Muscle of back (tissue), 3 donors: ENCODE measurements at regions not wholly inside any gene's neighbourhood (a gene's known extent, or its start where the extent isn't known, plus 50 kb on each side); places are given as distances from the start of the nearest gene placed in this dataset.
"Not testable (repeated sequence)": the region's sequence is repeated elsewhere in the genome, so short reads cannot be mapped to it uniquely, and the experiment has no call there.

Experiments used
- DNase-seq, 3 donors: peaks; one replicate each; pipeline versions ENCODE4 v3.0.0 to v3.0.0-alpha.2; 2013

DNA sequence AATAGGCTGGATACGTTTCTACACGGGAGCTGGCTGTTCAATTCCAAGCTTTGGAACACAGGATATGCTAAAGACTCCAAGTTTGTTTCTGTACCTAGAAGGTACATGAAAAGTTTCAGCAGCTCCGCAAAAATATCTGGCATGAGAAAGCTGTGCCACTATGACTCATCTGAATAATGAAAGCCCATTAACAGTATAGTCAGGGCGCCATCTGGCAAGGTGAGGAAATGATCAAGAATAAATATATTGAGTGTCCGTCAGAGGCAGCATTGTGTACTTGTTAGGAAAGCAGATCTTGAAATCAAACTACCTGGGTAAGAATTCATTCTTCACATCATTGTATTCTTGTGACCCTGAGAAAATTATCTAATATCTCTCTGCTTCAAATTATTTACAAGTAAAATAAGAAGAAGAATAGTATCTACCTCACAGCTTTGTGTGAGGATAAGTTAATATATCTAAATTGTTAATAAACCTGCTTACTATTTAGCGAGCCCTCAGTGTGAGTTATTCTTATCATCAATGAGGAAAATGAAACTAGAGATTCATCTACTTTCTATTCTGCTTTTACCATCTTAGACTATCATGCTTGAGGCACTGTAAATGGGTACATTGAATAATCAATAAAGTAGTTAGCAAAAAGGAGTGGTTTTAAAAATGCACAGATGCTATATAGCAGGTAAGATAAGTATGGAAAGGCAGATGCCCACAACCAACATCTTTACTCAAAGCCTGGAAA is 53.5 kb downstream of the FSCB start:
- no peak for DNase-seq

DNA sequence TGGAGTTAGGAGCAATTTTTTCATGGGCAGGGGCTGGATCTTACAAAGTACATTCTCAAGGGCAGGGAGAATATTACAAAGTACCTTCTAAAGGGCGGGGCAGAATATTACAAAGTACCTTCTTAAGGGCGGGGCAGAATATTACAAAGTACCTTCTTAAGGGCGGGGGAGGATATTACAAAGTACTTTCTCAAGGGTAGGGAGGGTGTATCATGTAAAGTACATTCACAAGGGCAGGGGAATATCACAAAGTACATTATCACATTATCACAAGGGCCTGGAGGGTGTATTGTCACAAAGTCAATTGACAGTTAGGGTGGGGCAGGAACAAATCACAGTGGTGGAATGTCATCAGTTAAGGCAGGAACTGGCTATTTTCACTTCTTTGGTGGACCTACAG is 56.9 kb downstream of the FSCB start:
- not testable (repeated sequence) for DNase-seq

DNA sequence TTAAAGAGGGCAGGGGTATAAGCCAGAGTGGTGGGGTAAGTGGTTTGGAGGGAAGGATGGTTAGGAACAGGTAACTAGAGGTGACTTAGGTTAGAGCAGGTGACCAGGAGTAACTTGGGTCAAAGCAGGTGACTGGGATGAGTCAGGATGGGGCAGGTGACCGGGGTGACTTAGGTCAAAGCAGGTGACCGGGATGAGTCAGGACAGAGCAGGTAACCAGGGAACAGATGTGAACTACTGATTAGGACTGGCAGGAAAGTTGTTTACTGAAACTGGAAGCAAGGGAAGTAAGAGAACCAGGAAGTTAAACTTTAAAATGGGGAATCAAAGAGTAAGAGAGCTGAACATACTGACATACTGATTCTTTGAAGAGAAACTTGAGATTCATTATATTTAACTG is 57.4 kb downstream of the FSCB start:
- no peak for DNase-seq

DNA sequence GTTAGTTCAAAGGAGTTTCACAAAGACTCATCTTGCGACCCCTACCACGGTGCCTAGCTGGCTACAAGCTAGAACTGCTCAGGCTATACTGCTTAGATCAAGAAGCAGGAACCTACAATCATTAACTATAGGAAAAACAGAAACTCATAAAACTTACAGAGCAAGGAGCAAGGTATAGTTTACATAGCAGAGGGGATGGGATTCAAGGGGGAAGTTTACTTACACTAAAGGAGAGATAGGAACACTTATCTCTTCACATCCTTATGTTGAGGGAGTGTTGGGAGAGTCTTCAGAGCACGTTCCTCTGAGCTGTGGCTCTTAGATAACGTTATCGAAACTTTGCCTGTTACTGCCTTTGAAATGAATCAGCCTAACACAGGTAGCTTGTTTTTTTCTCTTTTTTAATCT is 58.1 kb downstream of the FSCB start:
- DNase-seq, result no peak

DNA sequence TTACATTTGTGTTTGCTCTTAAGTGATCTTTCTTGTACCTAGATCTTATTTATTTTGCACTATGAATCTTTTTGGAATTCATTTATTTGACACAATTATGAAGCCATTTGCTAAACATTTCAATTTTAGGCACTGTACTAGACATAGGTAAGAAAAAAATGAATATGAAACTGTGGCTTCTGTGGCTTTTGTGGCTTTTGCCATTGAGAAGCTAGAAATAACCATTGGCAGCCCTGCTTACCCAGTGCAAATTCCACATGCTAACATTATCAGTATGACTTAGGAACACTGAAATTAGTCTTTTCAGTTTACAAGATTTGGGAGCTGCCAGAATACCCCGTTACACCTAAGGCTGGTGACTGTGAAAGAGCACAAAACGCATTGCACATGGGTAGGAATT is 60.1 kb downstream of the FSCB start:
- no peak for DNase-seq

DNA sequence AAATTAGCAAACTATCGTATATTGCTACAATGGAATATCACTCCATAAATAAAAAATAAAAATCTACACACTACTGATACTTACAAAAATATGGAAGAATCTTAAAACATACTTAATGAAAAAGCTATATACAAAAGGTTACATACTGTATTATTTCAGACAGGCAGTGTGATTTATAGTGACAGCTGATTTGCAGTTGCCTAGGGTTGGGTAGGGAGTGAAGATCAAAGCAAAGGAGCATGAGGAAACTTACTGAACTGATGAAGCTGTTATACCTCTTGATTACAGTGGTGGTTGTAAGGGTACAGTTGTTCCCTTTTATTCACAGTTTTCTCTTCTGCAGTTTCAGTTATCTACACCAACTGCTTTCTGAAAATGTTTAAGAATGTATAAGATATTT is 62.6 kb downstream of the FSCB start:
- no peak for DNase-seq

DNA sequence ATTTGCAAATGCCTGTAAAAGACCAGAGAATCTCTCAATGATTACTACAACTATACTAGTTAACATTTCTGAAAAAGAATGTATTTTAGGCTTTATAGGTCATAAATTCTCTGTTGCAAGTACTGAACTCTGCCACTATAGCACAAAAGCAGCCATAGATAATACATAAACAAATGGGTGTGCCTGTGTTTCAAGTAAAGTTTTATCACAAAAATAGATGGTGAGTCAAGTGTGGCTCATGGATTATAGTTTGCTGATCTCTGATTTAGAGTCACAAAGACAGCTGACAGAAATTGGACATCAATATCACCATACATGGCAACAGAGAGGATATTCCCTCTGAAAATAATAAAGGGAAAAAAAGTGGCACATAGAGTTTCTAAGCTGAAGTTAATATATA is 68.1 kb downstream of the FSCB start:
- no peak for DNase-seq

DNA sequence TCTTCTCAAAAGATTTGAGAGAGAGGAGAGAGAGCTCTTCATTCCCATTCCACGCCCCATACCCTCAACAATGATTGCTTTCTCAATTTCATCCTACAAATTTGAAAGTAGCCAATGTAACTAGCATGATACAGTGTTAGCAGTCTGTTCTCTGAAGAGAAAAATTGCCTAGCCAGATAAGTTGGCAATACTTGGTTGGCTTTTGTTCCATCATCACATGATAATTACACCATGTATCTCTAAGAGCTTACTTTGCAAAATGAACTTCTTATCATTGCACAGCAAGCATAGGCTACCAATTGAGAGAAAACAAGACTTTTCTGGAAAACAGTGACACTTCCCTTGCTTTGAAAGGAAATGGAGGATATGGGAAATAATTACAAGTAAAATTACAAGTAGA is 68.9 kb downstream of the FSCB start:
- no peak for DNase-seq

DNA sequence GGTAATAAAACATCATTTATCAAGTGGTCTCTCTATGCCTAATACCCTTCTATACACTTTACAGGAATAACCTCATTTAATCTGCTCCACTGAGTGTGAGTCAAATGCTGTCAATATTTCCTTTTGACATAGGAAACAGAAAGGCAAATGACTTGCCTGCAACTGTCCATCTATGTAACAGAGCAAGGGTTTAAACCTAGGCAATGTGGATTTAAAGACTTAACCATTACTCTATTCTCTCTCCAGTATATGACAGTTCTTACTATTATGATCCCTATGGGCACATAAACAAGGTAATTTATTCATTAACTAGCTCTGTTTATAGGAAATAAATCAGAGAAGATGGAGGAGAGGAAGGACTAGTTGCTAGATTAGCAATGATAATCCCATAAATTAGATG is 70.6 kb downstream of the FSCB start:
- no peak for DNase-seq

DNA sequence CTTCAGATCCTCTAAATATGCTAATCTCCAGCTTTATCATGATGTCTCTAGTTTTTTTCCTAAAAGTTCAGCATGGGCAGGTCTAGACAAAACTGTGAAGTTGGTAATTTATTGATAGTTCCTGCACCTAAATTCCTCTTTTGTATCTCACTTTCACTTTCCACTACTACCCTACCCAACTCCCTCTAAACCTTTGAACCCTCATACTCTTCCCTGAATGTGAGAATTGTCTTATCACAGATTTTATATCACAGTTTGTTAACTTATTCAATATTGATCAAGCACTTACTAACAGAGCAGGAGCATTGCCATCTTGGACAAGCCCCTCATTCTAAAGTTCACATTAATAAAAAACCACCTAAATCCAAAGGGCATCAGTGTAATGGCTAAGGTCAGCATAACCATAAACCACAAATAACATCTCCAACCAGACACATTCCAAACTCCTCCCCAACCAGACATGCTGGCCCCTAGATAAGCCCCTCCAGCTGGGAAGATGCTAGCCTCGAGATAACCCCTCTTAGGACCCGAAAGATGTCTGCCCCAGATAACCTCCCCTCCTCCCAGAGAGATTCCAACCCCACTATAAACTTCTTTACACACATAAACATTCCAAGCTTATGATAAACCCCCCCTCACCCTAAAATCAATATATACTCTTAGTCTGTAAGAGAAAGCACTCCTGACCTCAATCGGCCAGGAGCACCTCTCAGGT is 78.7 kb downstream of the FSCB start:
- DNase-seq, result no peak

DNA sequence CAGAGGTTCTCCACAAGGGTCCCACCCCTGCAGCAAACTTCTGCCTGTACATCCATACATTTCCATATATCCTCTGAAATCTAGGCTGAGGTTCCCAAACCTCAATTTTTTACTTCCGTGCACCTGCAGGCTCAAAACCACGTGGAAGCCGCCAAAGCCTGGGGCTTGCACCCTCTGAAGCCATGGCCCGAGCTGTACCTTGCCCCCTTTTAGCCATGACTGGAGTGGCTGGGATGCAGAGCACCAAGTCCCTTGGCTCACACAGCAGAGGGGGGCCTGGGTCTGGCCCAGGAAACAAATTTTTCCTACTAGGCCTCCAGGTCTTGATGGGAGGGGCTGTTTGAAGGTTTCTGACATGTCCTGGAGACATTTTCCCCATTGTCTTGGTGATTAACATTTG is 84.4 kb downstream of the FSCB start:
- no peak for DNase-seq

DNA sequence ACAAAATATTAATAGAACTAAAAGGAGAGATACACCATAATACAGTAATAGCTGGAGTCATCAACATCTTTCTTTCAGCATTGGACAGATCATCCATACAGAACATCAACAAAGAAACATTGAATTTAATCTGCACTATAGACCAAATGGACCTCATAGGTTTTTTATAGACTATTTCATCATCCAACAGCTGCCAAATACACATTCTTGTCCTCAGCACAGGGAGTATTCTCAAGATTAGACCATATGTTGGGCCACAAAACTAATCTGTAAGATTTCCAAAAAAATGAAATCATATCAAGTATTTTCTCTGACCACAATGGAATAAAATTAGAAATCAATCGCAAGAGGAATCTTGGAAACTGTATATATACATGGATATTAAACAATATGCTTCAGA is 86.9 kb downstream of the FSCB start:
- DNase-seq, result peak; percentile 76 to 88 (median 76)

DNA sequence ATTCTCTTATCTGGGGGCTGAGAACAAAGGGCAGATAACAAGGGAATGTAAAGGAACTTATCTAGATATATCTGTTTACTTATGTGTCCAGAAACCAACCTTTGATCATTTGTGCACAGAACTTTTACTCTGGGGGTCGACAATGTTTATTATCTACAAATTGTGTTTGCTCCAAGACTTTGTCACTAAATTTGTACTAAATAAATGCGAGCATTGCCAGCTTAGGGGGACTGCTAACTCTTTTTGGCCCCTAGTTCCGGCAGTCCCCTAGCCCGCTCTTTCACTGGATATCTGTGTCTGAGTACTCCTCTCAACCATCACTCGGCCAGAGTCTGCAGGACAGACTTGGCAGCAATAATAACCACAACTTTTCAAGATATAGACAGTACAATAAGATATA is 88.2 kb downstream of the FSCB start:
- DNase-seq, result no peak

DNA sequence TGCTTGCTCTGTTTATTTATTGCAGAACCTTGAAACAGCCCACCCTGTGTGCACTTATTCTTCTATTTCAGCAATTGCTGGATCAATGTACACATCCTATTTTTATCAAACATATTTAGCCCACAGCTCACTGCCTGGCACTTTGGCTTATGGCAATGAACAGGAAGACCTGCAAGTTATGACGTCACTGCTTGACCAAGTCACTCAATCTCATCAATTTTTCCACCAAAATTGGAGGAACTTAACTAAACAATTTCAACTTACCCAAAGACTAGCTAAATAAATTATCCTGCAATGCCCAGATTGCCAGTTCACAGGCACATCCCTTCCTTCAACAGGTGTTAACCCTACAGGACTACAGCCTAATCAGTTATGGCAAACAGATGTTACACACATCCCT is 89.3 kb downstream of the FSCB start:
- no peak for DNase-seq

DNA sequence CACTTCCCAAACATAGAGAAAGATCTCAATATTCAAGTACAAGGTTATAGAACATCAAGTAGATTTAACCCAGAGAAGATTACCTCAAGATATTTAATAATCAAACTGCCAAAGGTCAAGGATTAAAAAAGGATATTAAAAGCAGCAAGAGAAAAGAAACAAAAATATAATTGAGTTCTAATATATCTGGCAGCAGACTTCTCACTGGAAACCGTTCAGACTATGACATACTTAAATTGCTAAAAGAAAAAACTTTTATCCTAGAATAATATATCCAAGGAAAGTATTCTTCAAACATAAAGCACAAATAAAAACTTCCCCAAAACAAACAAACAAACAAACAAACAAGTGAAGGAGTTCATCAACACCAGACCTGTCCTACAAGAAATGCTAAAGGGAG is 92.4 kb downstream of the FSCB start:
- DNase-seq, result peak; percentile 36 to 68 (median 51)

DNA sequence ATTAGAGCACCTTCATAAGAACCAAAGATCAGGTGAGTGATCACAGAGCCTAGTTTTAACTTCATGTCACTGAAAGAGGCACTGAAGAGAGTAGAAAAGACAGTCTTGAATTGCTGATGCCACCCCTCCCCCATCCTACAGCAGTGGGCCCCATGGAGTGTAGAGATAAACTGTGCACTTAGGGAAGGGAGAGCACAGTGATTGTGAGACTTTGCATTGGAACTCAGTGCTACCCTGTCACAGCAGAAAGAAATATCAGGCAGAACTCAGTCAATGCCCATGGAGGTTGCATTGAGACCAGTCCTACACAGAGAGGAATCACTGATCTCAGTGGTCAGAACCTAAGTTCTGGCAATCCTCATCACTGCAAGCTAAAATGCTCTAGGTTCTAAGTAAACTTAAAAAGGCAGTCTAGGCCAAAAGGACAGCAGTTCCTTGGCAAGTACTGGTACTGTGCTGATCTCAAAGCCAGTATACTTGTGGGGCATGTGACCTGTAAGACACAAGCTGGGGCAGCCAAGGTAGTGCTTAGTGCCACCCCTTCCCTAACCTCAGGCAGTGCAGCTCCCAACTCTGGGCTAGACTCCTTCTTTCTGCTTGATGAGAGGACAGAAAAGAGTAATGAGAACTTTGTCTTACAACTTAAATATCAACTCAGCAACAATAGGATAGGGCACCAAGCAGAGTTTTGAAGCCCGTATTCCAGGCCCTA is 94.1 kb downstream of the FSCB start:
- DNase-seq, result no peak

DNA sequence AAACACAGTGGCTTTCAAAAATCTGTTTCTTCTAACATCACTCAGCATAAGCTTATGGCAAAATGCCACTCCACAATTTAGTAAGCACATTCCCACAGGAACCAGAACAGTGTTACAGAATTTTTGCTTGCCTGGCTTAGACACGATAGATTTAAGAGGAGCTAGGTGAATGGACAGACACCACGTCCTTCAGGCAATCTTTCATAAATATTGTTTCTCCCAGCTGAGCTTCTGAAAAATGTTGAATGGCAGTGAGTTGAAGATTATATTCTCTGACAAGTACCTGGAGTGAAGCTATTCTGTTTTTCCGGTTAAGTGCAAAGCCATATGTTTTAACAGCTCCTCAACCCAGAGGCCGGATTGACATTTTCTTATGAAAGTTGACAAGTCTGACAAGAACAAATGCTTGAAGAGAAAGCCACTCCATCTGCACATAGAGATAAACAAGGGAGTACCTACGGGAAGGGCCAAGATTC is 102.0 kb downstream of the FSCB start:
- peak in 2 of 3 donors; percentile 18 to 49 for DNase-seq

DNA sequence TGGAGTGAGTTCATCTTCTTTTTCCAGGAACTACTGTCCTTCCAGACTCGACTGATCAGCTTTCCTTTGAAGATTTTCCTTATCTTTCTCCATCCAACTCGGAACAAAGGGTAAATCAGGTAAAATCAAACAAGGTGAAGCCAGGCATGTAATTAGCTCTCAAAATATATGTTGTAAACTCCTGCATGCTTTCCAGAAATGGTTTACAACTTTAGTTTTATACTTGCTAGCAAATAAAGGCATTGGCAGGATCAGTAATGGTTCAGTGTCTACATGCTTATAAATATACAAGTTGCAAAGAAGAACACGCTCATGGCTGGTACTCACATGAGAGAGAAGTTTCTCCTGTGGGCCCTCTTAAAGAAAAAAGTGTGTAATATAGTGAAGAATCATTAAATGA is 102.5 kb downstream of the FSCB start:
- no peak for DNase-seq

DNA sequence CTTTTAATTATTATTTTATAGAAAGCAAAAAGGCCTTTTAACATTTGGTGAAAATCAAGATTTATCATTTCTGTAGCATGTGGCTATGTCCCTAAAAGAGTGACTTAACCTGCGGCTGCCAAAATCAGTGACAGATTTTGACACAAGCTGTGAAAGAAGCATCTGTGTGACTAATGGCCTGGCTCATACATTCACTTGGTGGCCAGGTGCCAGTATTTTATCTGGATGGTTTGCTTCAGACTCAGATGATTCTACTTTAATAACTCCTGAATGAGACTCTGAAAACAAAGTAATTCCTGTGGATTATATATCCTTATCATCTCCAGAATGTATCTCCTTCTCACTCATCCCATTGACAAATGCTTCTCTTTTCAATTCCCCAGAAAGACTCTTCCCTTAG is 103.0 kb downstream of the FSCB start:
- peak; percentile 33 to 74 (median 52) for DNase-seq

DNA sequence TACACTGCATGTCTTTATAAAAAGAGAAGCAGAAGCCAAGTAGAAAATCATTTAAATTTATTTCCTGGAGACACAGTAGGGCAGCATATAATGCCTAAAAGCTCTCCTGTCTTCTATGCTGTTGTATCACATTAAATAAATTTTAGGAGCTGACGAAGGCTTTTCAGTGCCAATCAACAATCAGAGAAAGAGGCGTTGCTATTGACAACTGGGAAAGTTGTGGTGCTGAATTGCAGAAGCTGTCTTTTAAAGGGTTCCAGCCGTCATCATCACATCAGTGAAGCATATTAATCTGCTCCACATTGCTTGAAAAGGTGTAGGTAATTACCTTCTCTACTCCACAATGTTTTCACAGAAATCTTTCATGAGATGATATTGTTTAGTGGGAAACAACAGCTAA is 103.9 kb downstream of the FSCB start:
- DNase-seq, result no peak

DNA sequence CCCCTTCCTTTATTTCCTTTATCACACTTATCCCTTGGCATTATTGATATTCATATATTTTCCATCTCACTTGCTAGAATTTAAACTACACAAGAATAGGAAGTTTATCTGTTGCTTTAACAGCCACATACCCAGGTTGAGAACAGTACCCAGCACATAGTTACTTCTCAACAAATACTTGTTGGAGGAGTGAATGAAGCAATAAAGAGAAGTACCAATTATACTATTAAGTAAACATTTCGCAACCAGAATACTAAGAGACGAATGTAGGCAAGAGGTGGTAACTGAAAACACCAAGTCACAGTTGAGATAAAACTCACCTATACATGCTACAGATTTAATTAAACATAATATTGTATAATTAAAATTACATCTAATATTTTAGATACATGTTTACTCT is 110.9 kb downstream of the FSCB start:
- DNase-seq, result no peak

DNA sequence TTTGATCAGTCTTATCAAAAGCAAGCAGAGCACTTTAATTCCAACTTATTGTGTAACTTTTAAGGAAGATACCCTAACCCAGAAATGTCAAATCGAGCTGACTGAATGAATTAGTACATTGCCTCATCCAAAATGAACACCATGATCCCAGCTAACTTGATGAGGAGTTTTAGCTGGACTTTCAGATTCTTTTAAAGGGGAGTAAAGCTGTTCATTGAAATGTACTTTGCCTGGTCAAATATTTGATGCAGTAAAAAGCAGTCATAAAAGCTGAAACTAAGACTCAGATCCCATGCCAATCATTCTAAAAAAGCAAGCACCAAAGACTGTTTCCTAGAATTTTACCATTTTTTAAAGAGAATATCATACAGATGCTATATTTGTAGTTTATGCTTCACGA is 114.1 kb downstream of the FSCB start:
- DNase-seq, result no peak

DNA sequence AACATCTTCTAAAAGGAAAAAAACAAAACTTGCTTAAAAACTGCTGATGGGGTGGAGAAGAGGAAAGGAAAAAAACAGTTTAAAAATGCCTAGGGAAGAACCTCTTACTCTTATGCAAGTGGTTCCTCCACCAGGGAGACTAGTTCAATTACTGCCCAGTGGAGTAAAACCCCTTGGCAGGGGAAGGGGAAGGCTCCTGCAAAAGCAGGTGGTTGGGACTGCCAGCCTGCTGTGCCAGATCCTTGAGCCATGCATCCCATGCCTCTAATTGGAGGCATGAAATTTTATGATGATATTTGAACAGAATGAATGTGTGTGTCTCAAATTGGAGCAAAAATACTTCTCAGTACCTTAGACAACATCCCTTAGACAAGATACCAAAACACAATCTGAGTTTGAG is 118.8 kb downstream of the FSCB start:
- DNase-seq, result no peak
